ENCODE measurements at regions not wholly inside any gene's neighbourhood (a gene's known extent, or its start where the extent isn't known, plus 50 kb on each side); places are given as distances from the start of the nearest gene placed in this dataset.
"Not testable (repeated sequence)": the region's sequence is repeated elsewhere in the genome, so short reads cannot be mapped to it uniquely, and the experiment has no call there.

DNA sequence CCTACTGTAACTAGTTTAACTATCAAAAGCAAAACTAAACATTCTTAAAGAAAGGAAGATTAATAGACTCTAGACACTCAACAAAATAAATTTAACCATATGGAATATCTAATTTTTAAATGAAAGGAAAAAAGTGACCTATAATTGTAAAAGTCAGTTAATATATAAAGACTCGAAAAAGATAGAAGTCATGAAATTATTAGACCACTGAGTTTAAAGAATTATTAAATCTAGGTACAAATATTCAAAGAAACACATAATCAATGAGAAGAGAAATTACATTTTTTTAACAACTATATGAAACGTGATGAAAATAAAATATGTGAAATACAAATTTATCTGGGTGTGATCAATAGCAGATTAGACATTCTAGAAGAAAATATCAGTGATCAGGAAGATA lies 706.8 kb upstream of the PCDH20 start:
- DNase-seq (ENCODE audit: low read depth in 2 of 3, low spot score in 1 of 3): no peak

DNA sequence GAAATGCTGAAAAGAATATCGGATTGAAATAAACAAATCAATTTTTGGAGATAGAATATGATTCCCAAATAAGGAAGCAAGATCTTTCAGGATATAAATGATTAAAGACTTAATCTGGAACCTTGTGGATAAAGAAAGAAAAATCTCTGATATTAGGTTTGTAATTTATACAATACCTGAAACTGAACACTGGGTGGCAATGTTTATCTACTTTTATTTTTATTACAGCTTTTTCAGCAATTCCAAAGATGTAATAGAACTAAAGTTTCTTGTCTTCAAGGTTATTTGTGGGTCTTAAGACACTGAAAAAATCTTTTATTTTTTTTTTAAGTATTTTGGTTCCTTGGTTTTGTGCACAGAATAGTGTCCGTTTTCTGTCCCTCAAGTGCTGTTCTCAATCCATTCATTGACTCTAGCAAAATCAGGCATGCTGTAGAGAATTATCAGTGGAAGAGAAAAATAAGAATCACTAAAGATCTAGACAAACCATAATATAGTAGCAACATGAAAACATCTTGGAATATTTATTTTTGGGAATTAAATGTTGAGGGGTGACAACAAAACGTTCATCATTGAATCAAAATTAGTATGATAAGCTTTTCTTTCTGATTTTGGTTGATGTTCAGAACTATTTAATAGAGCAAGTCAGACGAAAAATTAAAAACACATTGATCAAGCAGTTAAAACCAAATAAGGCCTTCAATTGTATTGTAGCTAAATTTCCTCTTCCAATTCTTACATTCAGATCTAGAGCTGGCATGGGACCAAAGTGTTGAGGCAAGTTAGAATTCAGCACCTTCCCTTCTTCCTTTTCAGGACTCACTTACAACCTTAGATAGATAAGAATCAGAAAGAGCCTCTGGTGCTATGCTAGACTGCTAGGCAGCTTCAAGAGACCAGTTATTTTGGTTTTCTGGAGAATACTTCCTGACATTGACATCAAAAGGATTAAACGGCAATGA lies 704.4 kb upstream of the PCDH20 start:
- no peak for DNase-seq (ENCODE audit: low read depth in 2 of 3, low spot score in 1 of 3)

DNA sequence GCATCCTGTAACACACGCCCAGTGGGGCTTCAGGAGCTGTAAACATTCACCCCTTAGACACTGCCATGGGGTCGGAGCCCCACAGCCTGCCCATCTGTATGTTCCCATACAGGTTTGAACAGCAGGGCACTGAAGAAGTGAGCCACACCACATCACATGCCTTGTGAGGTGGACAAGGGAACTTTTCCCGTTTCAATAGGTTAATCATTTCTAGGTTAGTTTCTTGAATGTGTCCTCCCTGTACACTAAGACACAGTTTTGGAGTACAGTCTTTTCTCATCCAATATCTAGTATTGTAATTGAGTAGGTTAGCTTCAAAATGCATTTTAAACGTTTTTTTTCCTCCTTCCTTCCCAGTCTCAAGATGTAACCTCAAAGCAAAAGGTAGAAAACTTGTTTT lies 700.2 kb upstream of the PCDH20 start:
- no peak for DNase-seq (ENCODE audit: low read depth in 2 of 3, low spot score in 1 of 3)

GRCh38 chr13:62113179-62113578 lies 697.5 kb upstream of the PCDH20 start:
- no peak for DNase-seq (ENCODE audit: low read depth in 2 of 3, low spot score in 1 of 3)

GRCh38 chr13:62110079-62110478 lies 694.4 kb upstream of the PCDH20 start:
- DNase-seq (ENCODE audit: low read depth in 2 of 3, low spot score in 1 of 3): no peak

GRCh38 chr13:62104136-62104535 lies 688.5 kb upstream of the PCDH20 start:
- DNase-seq (ENCODE audit: low read depth in 2 of 3, low spot score in 1 of 3): not testable (repeated sequence)

DNA sequence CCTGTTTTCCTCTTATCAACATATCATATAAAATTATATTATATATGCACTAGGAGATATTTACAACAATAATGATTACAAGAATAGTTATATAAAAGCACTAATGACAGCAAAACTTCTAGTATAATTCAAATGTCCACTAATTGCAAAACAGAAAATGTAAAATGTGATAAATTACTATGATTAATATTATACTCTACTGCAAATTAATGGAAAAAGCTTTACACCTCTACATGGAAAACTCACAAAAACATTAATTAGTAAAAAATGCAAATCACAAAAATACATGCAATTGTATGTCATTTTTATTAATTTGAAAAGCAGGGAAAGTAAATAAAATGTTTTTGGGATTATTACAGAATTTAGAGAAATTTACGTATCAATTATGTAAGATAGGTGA lies 681.0 kb upstream of the PCDH20 start:
- DNase-seq (ENCODE audit: low read depth in 2 of 3, low spot score in 1 of 3): no peak

- DNase-seq (ENCODE audit: low read depth in 2 of 3, low spot score in 1 of 3): no peak
Observed at GRCh38 chr13:62094932-62095331, 679.3 kb upstream of the PCDH20 start.

GRCh38 chr13:62093984-62094780 lies 678.5 kb upstream of the PCDH20 start:
- no peak for DNase-seq (ENCODE audit: low read depth in 2 of 3, low spot score in 1 of 3)

- DNase-seq (ENCODE audit: low read depth in 2 of 3, low spot score in 1 of 3): no peak
Observed at GRCh38 chr13:62092949-62093348, 677.3 kb upstream of the PCDH20 start.

GRCh38 chr13:62092536-62092935 lies 676.9 kb upstream of the PCDH20 start:
- no peak for DNase-seq (ENCODE audit: low read depth in 2 of 3, low spot score in 1 of 3)

DNA sequence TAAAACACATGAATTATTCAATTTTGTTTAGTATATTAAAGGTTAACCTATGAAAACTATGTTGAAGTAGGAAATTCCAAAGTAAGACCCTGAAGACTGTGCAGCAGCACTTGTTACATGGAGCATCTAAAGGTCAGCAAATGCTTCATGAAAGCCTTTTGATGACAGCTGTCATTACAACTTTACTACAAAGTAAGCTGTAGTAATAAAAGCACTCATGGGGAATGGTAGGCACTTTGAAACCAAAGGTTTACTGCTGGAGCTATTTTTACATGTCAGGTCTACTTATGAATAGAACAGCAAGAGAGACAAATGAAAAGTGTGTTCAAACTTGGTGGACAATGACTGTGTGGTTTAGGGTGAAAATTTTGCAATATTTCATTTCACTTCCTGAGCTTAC lies 672.5 kb upstream of the PCDH20 start:
- DNase-seq (ENCODE audit: low read depth in 2 of 3, low spot score in 1 of 3): no peak

- DNase-seq (ENCODE audit: low read depth in 2 of 3, low spot score in 1 of 3): no peak
Observed at GRCh38 chr13:62087124-62087523, 671.5 kb upstream of the PCDH20 start.

- no peak for DNase-seq (ENCODE audit: low read depth in 2 of 3, low spot score in 1 of 3)
Observed at GRCh38 chr13:62085337-62086229, 669.9 kb upstream of the PCDH20 start.

DNA sequence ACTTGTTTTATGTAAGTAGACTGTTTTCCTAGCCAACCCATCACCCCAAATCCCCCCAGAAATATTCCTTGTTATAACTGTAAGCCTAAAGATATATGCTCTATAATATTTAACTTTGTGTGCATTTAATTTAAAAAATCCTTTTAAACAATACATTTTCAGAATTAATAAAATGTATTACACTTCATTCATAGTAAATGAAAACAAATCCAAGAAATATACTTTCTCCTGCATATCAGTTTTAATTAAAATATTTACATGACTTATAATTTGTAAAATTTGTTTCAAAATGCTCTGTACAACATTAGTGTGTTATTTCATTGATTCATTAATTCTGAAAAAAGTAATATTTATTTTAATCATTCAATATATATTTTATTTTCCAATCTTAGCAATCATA lies 669.1 kb upstream of the PCDH20 start:
- DNase-seq (ENCODE audit: low read depth in 2 of 3, low spot score in 1 of 3): no peak

GRCh38 chr13:62067821-62068220 lies 652.2 kb upstream of the PCDH20 start:
- DNase-seq (ENCODE audit: low read depth in 2 of 3, low spot score in 1 of 3): no peak

DNA sequence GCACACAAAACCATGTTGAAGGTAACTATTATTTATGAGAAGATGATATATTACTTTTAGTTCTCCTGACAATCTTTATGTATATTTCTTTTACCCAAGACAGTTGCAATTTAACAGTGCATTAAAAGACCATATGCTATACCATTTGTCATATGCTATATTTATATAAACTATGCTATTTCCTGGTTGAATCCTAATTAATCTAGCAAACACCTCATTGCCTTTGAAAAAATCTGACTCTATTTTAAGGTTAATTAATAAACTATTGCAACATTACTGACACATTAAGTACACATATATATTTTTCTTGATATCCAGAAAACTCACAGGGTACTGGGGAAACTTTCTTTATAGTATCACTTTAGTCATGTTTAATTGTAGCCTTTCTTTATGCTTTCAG lies 649.4 kb upstream of the PCDH20 start:
- no peak for DNase-seq (ENCODE audit: low read depth in 2 of 3, low spot score in 1 of 3)

GRCh38 chr13:62061751-62062150 lies 646.1 kb upstream of the PCDH20 start:
- no peak for DNase-seq (ENCODE audit: low read depth in 2 of 3, low spot score in 1 of 3)

- DNase-seq (ENCODE audit: low read depth in 2 of 3, low spot score in 1 of 3): no peak
Observed at GRCh38 chr13:62060570-62060969, 644.9 kb upstream of the PCDH20 start.

GRCh38 chr13:62057286-62057685 lies 641.6 kb upstream of the PCDH20 start:
- no peak for DNase-seq (ENCODE audit: low read depth in 2 of 3, low spot score in 1 of 3)

- no peak for DNase-seq (ENCODE audit: low read depth in 2 of 3, low spot score in 1 of 3)
Observed at GRCh38 chr13:62049992-62050391, 634.3 kb upstream of the PCDH20 start.
